COLO668 (cell line): ENCODE measurements at regions not wholly inside any gene's neighbourhood (a gene's known extent, or its start where the extent isn't known, plus 50 kb on each side); places are given as distances from the start of the nearest gene placed in this dataset.
"Not testable (repeated sequence)": the region's sequence is repeated elsewhere in the genome, so short reads cannot be mapped to it uniquely, and the experiment has no call there.

Experiments
- DNase-seq: peaks from one replicate; lab custom pipeline; 2025; ENCODE audit not compliant: unreplicated experiment; lab: John Stamatoyannopoulos, UW

- no peak for DNase-seq
Observed at GRCh38 chr11:28951191-28951590, 843.0 kb downstream of the METTL15 start.

GRCh38 chr11:28939381-28939780, 831.2 kb downstream of the METTL15 start:
- DNase-seq = no peak

GRCh38 chr11:28938091-28938490, 829.9 kb downstream of the METTL15 start:
- no peak for DNase-seq

- DNase-seq = no peak
Observed at GRCh38 chr11:28932940-28933339, 824.8 kb downstream of the METTL15 start.

- DNase-seq = no peak
Observed at GRCh38 chr11:28924004-28924403, 815.8 kb downstream of the METTL15 start.

- DNase-seq = peak; percentile 40
Observed at GRCh38 chr11:28922386-28922981, 814.3 kb downstream of the METTL15 start.

GRCh38 chr11:28919194-28919593, 811.0 kb downstream of the METTL15 start:
- DNase-seq = no peak

GRCh38 chr11:28913883-28914282, 805.7 kb downstream of the METTL15 start:
- no peak for DNase-seq

- DNase-seq = no peak
Observed at GRCh38 chr11:28911829-28912228, 803.6 kb downstream of the METTL15 start.

GRCh38 chr11:28910926-28911325, 802.7 kb downstream of the METTL15 start:
- no peak for DNase-seq

- DNase-seq = no peak
Observed at GRCh38 chr11:28903716-28904115, 795.5 kb downstream of the METTL15 start.

- no peak for DNase-seq
Observed at GRCh38 chr11:28900427-28900826, 792.2 kb downstream of the METTL15 start.

GRCh38 chr11:28899706-28900105, 791.5 kb downstream of the METTL15 start:
- DNase-seq = no peak

GRCh38 chr11:28890601-28891040, 782.4 kb downstream of the METTL15 start:
- not testable (repeated sequence) for DNase-seq

GRCh38 chr11:28887681-28888080, 779.5 kb downstream of the METTL15 start:
- DNase-seq = no peak

GRCh38 chr11:28879869-28880268, 771.7 kb downstream of the METTL15 start:
- no peak for DNase-seq

- DNase-seq = no peak
Observed at GRCh38 chr11:28878025-28878424, 769.8 kb downstream of the METTL15 start.

GRCh38 chr11:28877340-28877739, 769.2 kb downstream of the METTL15 start:
- no peak for DNase-seq

GRCh38 chr11:28874706-28875105, 766.5 kb downstream of the METTL15 start:
- no peak for DNase-seq

GRCh38 chr11:28871090-28871489, 762.9 kb downstream of the METTL15 start:
- DNase-seq = no peak

- no peak for DNase-seq
Observed at GRCh38 chr11:28863422-28863821, 755.2 kb downstream of the METTL15 start.

GRCh38 chr11:28860893-28861292, 752.7 kb downstream of the METTL15 start:
- DNase-seq = no peak

GRCh38 chr11:28858076-28858475, 749.9 kb downstream of the METTL15 start:
- DNase-seq = no peak
